Kidney tubule cell (primary cell): ENCODE measurements at regions not wholly inside any gene's neighbourhood (a gene's known extent, or its start where the extent isn't known, plus 50 kb on each side); places are given as distances from the start of the nearest gene placed in this dataset.
A peak's percentile ranks its signal among the peaks of the same experiment; 100 is the strongest.

Experiments used
- DNase-seq: peaks from one replicate; pipeline ENCODE4 v3.0.0-alpha.2; 2018; ENCODE audit warnings: low spot score

GRCh38 chr7:110573862-110574528 lies 516.9 kb upstream of the LRRN3 start:
- peak; percentile 94 for DNase-seq

- no peak for DNase-seq
Measured at GRCh38 chr7:110587294-110587693, 503.6 kb upstream of the LRRN3 start.

- no peak for DNase-seq
Measured at GRCh38 chr7:110590415-110590814, 500.5 kb upstream of the LRRN3 start.

GRCh38 chr7:110591341-110591740 lies 499.6 kb upstream of the LRRN3 start:
- DNase-seq = peak; percentile 6

GRCh38 chr7:110592557-110592956 lies 498.4 kb upstream of the LRRN3 start:
- no peak for DNase-seq

- DNase-seq = no peak
Measured at GRCh38 chr7:110593355-110593754, 497.6 kb upstream of the LRRN3 start.

- DNase-seq = no peak
Measured at GRCh38 chr7:110595694-110596093, 495.2 kb upstream of the LRRN3 start.

GRCh38 chr7:110600956-110601355 lies 490.0 kb upstream of the LRRN3 start:
- no peak for DNase-seq

GRCh38 chr7:110601710-110602109 lies 489.2 kb upstream of the LRRN3 start:
- no peak for DNase-seq

GRCh38 chr7:110604206-110604605 lies 486.7 kb upstream of the LRRN3 start:
- no peak for DNase-seq

- no peak for DNase-seq
Measured at GRCh38 chr7:110604885-110605284, 486.0 kb upstream of the LRRN3 start.

- DNase-seq = no peak
Measured at GRCh38 chr7:110607050-110607857, 483.7 kb upstream of the LRRN3 start.

- no peak for DNase-seq
Measured at GRCh38 chr7:110609336-110609735, 481.6 kb upstream of the LRRN3 start.

GRCh38 chr7:110612680-110613079 lies 478.2 kb upstream of the LRRN3 start:
- peak; percentile 3 for DNase-seq
